K562 (cell line): ENCODE measurements at regions not wholly inside any gene's neighbourhood (a gene's known extent, or its start where the extent isn't known, plus 50 kb on each side); places are given as distances from the start of the nearest gene placed in this dataset.

Source experiments
- CBX2 ChIP-seq: fragments of 200-600 bp; sonication (generic); IDR thresholded peaks from one replicate; pipeline ENCODE4 v1.6.1; 2012; ENCODE audit warnings: mild to moderate bottlenecking, low read length, inconsistent platforms; ENCODE audit not compliant: insufficient read depth, poor library complexity, severe bottlenecking
- CUX1 ChIP-seq: fragments of 200-800 bp; sonication (Bioruptor generic); IDR thresholded peaks from 2 replicates; pipeline ENCODE4 v1.6.1; 2016; ENCODE audit warnings: missing genetic modification characterization, missing compliant biosample characterization
- ELF1 ChIP-seq: fragments of 200-800 bp; sonication (Bioruptor generic); IDR thresholded peaks from 2 replicates; pipeline ENCODE4 v1.6.1; 2016; ENCODE audit warnings: missing genetic modification characterization, missing compliant biosample characterization
- FOSL1 ChIP-seq: fragments of 200-800 bp; sonication (Bioruptor generic); conservative IDR thresholded peaks from 2 replicates; pipeline ENCODE4 v1.6.1; 2016; ENCODE audit warnings: missing genetic modification characterization, missing compliant biosample characterization
- GABPA ChIP-seq: fragments of 200-800 bp; sonication (Bioruptor generic); conservative IDR thresholded peaks from 2 replicates; pipeline ENCODE4 v1.6.1; 2016; ENCODE audit warnings: low read depth, missing genetic modification characterization, missing compliant biosample characterization
- KDM2B ChIP-seq: fragments of 250-450 bp; sonication (Bioruptor Pico); IDR thresholded peaks from 2 replicates; pipeline ENCODE4 v1.8.0; 2021; ENCODE audit warnings: mild to moderate bottlenecking, moderate library complexity
- MAFF ChIP-seq: IDR thresholded peaks from 2 replicates; pipeline ENCODE4 v1.6.1; 2012; ENCODE audit warnings: low read length, improper control_type of control experiment
- MXI1 ChIP-seq: IDR thresholded peaks from 2 replicates; pipeline ENCODE4 v1.6.1; 2011; ENCODE audit warnings: low read depth, mild to moderate bottlenecking, improper control_type of control experiment, low read length
- NR3C1 ChIP-seq: sonication (generic); formaldehyde crosslinking; IDR thresholded peaks from 2 replicates; pipeline ENCODE4 v1.8.1; 2022; ENCODE audit warnings: missing genetic modification reagents
- SMARCC2 ChIP-seq: fragments of 450-650 bp; IDR thresholded peaks from 2 replicates; pipeline ENCODE4 v1.6.1; 2017; ENCODE audit warnings: antibody characterized with exemption, moderate library complexity, mild to moderate bottlenecking, low read depth
- THAP7 ChIP-seq: fragments of 250-450 bp; sonication (Bioruptor Pico); IDR thresholded peaks from 2 replicates; pipeline ENCODE4 v1.5.0; 2021
- TRIM24 ChIP-seq, 2 experiments: fragments of 450-650 bp; IDR thresholded peaks; 2 replicates each; pipeline ENCODE4 v1.6.1; 2016
- ZBTB34 ChIP-seq: fragments of 250-450 bp; sonication (Bioruptor Pico); IDR thresholded peaks from 2 replicates; pipeline ENCODE4 v1.8.0; 2021; ENCODE audit warnings: mild to moderate bottlenecking, moderate library complexity
- ZFPM2 ChIP-seq: fragments of 250-450 bp; sonication (Bioruptor Pico); IDR thresholded peaks from 2 replicates; pipeline ENCODE4 v1.5.1; 2022; ENCODE audit warnings: mild to moderate bottlenecking
- ZNF184 ChIP-seq: sonication (generic); formaldehyde crosslinking; IDR thresholded peaks from 2 replicates; pipeline ENCODE4 v1.5.0; 2020; ENCODE audit warnings: missing genetic modification reagents
- TF ChIP-seq, protein P1 (sequence below): fragments of 450-650 bp; IDR thresholded peaks from 2 replicates; pipeline ENCODE4 v1.6.1; 2014; ENCODE audit warnings: low read depth, mild to moderate bottlenecking, moderate library complexity, borderline replicate concordance
- TF ChIP-seq, protein P2 (sequence below): fragments of 150-350 bp; conservative IDR thresholded peaks from 2 replicates; pipeline ENCODE4 v1.6.1; 2014; ENCODE audit warnings: low read length

- TF ChIP-seq ZBTB34 = no peak
- TF ChIP-seq, protein P1, sequence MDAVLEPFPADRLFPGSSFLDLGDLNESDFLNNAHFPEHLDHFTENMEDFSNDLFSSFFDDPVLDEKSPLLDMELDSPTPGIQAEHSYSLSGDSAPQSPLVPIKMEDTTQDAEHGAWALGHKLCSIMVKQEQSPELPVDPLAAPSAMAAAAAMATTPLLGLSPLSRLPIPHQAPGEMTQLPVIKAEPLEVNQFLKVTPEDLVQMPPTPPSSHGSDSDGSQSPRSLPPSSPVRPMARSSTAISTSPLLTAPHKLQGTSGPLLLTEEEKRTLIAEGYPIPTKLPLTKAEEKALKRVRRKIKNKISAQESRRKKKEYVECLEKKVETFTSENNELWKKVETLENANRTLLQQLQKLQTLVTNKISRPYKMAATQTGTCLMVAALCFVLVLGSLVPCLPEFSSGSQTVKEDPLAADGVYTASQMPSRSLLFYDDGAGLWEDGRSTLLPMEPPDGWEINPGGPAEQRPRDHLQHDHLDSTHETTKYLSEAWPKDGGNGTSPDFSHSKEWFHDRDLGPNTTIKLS = no peak
- TF ChIP-seq MXI1 = no peak
- no peak for TF ChIP-seq NR3C1 (CRISPR knock-in tag)
- no peak for TF ChIP-seq FOSL1
- no peak for TF ChIP-seq CBX2
- no peak for TF ChIP-seq ZNF184 (CRISPR knock-in tag)
- no peak for TF ChIP-seq MAFF
- TF ChIP-seq ZFPM2 = no peak
- TF ChIP-seq CUX1 (CRISPR knock-in tag) = no peak
- TF ChIP-seq ELF1 = peak; percentile 98
- TF ChIP-seq GABPA = peak; percentile 95
- TF ChIP-seq SMARCC2 = no peak
- TF ChIP-seq TRIM24 (IDR thresholded peaks at IDR 0.05) = peak in 1 of 2 experiments; percentile 39; a peak in 1 of 4 replicates
- TF ChIP-seq, protein P2, sequence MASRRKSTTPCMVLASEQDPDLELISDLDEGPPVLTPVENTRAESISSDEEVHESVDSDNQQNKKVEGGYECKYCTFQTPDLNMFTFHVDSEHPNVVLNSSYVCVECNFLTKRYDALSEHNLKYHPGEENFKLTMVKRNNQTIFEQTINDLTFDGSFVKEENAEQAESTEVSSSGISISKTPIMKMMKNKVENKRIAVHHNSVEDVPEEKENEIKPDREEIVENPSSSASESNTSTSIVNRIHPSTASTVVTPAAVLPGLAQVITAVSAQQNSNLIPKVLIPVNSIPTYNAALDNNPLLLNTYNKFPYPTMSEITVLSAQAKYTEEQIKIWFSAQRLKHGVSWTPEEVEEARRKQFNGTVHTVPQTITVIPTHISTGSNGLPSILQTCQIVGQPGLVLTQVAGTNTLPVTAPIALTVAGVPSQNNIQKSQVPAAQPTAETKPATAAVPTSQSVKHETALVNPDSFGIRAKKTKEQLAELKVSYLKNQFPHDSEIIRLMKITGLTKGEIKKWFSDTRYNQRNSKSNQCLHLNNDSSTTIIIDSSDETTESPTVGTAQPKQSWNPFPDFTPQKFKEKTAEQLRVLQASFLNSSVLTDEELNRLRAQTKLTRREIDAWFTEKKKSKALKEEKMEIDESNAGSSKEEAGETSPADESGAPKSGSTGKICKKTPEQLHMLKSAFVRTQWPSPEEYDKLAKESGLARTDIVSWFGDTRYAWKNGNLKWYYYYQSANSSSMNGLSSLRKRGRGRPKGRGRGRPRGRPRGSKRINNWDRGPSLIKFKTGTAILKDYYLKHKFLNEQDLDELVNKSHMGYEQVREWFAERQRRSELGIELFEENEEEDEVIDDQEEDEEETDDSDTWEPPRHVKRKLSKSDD = 0 out of 2 replicates have a peak, but pooled peaks have one; percentile 53
- no peak; the same call in none of the 2 replicates for TF ChIP-seq KDM2B (CRISPR knock-in tag)
- no peak for TF ChIP-seq THAP7 (CRISPR knock-in tag)
Measured at GRCh38 chr5:1633605-1634336, 110.0 kb upstream of the LPCAT1 start (continued).
